Neural cell (in vitro differentiated cells): ENCODE measurements at regions not wholly inside any gene's neighbourhood (a gene's known extent, or its start where the extent isn't known, plus 50 kb on each side); places are given as distances from the start of the nearest gene placed in this dataset.
"Not testable (repeated sequence)": the region's sequence is repeated elsewhere in the genome, so short reads cannot be mapped to it uniquely, and the experiment has no call there.

ENCODE experiments used
- H2AFZ ChIP-seq: fragments of 200-600, 300-800 bp; sonication (generic), shearing (Covaris generic); 2 replicates; pipeline ENCODE4 v1.6.0; 2014; ENCODE audit warnings: low read depth, mild to moderate bottlenecking, antibody characterized with exemption, low read length, moderate library complexity
- H3F3A ChIP-seq: fragments of 200-600 bp; shearing (Covaris generic); 2 replicates; pipeline ENCODE4 v1.6.1; 2016; ENCODE audit warnings: mild to moderate bottlenecking, moderate library complexity, mixed read lengths, antibody characterized with exemption, low read length; ENCODE audit not compliant: insufficient read depth, poor library complexity, severe bottlenecking
- H3K27ac ChIP-seq: fragments of 200-600, 300-800 bp; sonication (generic), shearing (Covaris generic); 2 replicates; pipeline ENCODE4 v1.5.1; 2014; ENCODE audit warnings: mild to moderate bottlenecking, low read length, moderate library complexity
- H3K27me3 ChIP-seq: fragments of 300-800, 200-600 bp; sonication (generic), shearing (Covaris generic); 2 replicates; pipeline ENCODE4 v1.6.0; 2014; ENCODE audit warnings: mild to moderate bottlenecking, low read depth, low read length, moderate library complexity; ENCODE audit not compliant: insufficient read depth
- H3K36me3 ChIP-seq: fragments of 300-800, 200-600 bp; sonication (generic), shearing (Covaris generic); 2 replicates; pipeline ENCODE4 v1.5.1; 2014; ENCODE audit warnings: mild to moderate bottlenecking, antibody characterized with exemption, low read length, moderate library complexity; ENCODE audit not compliant: insufficient read depth
- H3K4me2 ChIP-seq: fragments of 300-800, 200-600 bp; sonication (generic), shearing (Covaris generic); 2 replicates; pipeline ENCODE4 v1.6.0; 2014; ENCODE audit warnings: mild to moderate bottlenecking, low read length
- H3K4me3 ChIP-seq: fragments of 300-800, 200-600 bp; sonication (generic), shearing (Covaris generic); 2 replicates; pipeline ENCODE4 v1.5.1; 2014; ENCODE audit warnings: mild to moderate bottlenecking, low read length, moderate library complexity
- H3K79me2 ChIP-seq: fragments of 200-600 bp; shearing (Covaris generic); replicated peaks from 2 replicates; pipeline ENCODE4 v1.6.0; 2014; ENCODE audit warnings: mild to moderate bottlenecking, low read length, moderate library complexity; ENCODE audit not compliant: insufficient read depth
- H3K9ac ChIP-seq: fragments of 300-800, 200-600 bp; sonication (generic), shearing (Covaris generic); 2 replicates; pipeline ENCODE4 v1.6.1; 2016; ENCODE audit warnings: mild to moderate bottlenecking, low read length, mixed read lengths
- H3K9me2 ChIP-seq: fragments of 200-600 bp; shearing (Covaris generic); 2 replicates; pipeline ENCODE4 v1.6.1; 2016; ENCODE audit warnings: mild to moderate bottlenecking, low read length, mixed read lengths; ENCODE audit not compliant: insufficient read depth
- H3K9me3 ChIP-seq: fragments of 200-600, 300-800 bp; sonication (generic), shearing (Covaris generic); 2 replicates; pipeline ENCODE4 v1.6.1; 2016; ENCODE audit warnings: mild to moderate bottlenecking, mixed run types, low read length, moderate library complexity, mixed read lengths
- H4K20me1 ChIP-seq: fragments of 200-600 bp; shearing (Covaris generic); 2 replicates; pipeline ENCODE4 v1.6.1; 2016; ENCODE audit warnings: mild to moderate bottlenecking, mixed run types; ENCODE audit not compliant: insufficient read depth
- EP300 ChIP-seq: fragments of 450-650 bp; conservative IDR thresholded peaks from 2 replicates; pipeline ENCODE4 v1.6.1; 2014; ENCODE audit warnings: antibody characterized with exemption, mild to moderate bottlenecking, moderate library complexity; ENCODE audit not compliant: poor library complexity, severe bottlenecking
- EZH2 ChIP-seq: fragments of 200-600, 300-800 bp; shearing (Covaris generic), sonication (generic); IDR thresholded peaks from 2 replicates; pipeline ENCODE4 v1.6.1; 2014; ENCODE audit warnings: antibody characterized with exemption, low read length, borderline replicate concordance, mild to moderate bottlenecking; ENCODE audit not compliant: insufficient read depth, poor library complexity, severe bottlenecking
- MXI1 ChIP-seq: fragments of 450-650 bp; conservative IDR thresholded peaks from 2 replicates; pipeline ENCODE4 v1.6.1; 2014; ENCODE audit warnings: antibody characterized with exemption, mild to moderate bottlenecking; ENCODE audit not compliant: poor library complexity, severe bottlenecking
- POLR2AphosphoS5 ChIP-seq: IDR thresholded peaks from 2 replicates; pipeline ENCODE4 v1.6.1; 2012
- RAD21 ChIP-seq: fragments of 450-650 bp; conservative IDR thresholded peaks from 2 replicates; pipeline ENCODE4 v1.6.1; 2014; ENCODE audit warnings: antibody characterized with exemption, mild to moderate bottlenecking, moderate library complexity
- SMC3 ChIP-seq: fragments of 450-650 bp; conservative IDR thresholded peaks from 2 replicates; pipeline ENCODE4 v1.6.1; 2014; ENCODE audit warnings: antibody characterized with exemption, mild to moderate bottlenecking, moderate library complexity; ENCODE audit not compliant: poor library complexity
- TAF1 ChIP-seq: IDR thresholded peaks from 2 replicates; pipeline ENCODE4 v1.6.1; 2012; ENCODE audit warnings: low read depth
- TF ChIP-seq, protein P1 (sequence below): IDR thresholded peaks from 2 replicates; pipeline ENCODE4 v1.6.1; 2012; ENCODE audit warnings: borderline replicate concordance
- TF ChIP-seq, protein P2 (sequence below): fragments of 450-650 bp; IDR thresholded peaks from 2 replicates; pipeline ENCODE4 v1.5.1; 2014; ENCODE audit warnings: antibody characterized with exemption, mild to moderate bottlenecking, moderate library complexity; ENCODE audit not compliant: poor library complexity, severe bottlenecking

DNA sequence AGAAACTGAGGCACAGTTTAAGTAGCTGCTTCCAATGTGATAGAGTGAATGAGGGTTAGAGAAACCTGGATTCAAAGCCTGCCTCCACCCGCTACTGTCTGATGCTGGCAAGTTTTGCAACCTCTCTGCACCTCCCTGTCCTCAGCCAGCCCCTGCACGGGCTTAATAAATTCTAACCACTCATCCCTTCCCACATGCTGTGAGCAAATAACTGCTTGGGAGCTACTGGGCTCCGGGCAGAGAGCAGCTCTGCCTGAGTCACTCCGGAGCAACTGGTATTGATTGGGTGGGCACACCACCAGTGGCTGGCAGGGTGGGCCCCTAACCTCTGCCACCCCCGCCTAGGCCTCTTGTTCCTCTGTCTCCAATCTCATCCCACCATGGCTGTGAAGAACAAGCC, 104.3 kb upstream of the SYT13 start:
- no peak overlapping the region for H2AFZ ChIP-seq
- H3K9me2 ChIP-seq, result no peaks in the 10 kb centered on the region
- no peak overlapping the region for H3K9ac ChIP-seq
- no peak overlapping the region for H3K4me2 ChIP-seq
- H3F3A ChIP-seq, result no peaks in the 10 kb centered on the region
- no peaks in the 10 kb centered on the region for H3K79me2 ChIP-seq
- TF ChIP-seq, protein P1, sequence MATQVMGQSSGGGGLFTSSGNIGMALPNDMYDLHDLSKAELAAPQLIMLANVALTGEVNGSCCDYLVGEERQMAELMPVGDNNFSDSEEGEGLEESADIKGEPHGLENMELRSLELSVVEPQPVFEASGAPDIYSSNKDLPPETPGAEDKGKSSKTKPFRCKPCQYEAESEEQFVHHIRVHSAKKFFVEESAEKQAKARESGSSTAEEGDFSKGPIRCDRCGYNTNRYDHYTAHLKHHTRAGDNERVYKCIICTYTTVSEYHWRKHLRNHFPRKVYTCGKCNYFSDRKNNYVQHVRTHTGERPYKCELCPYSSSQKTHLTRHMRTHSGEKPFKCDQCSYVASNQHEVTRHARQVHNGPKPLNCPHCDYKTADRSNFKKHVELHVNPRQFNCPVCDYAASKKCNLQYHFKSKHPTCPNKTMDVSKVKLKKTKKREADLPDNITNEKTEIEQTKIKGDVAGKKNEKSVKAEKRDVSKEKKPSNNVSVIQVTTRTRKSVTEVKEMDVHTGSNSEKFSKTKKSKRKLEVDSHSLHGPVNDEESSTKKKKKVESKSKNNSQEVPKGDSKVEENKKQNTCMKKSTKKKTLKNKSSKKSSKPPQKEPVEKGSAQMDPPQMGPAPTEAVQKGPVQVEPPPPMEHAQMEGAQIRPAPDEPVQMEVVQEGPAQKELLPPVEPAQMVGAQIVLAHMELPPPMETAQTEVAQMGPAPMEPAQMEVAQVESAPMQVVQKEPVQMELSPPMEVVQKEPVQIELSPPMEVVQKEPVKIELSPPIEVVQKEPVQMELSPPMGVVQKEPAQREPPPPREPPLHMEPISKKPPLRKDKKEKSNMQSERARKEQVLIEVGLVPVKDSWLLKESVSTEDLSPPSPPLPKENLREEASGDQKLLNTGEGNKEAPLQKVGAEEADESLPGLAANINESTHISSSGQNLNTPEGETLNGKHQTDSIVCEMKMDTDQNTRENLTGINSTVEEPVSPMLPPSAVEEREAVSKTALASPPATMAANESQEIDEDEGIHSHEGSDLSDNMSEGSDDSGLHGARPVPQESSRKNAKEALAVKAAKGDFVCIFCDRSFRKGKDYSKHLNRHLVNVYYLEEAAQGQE, result no peak
- no peak for TF ChIP-seq POLR2AphosphoS5
- no peak for TF ChIP-seq EZH2
- TF ChIP-seq, protein P2, sequence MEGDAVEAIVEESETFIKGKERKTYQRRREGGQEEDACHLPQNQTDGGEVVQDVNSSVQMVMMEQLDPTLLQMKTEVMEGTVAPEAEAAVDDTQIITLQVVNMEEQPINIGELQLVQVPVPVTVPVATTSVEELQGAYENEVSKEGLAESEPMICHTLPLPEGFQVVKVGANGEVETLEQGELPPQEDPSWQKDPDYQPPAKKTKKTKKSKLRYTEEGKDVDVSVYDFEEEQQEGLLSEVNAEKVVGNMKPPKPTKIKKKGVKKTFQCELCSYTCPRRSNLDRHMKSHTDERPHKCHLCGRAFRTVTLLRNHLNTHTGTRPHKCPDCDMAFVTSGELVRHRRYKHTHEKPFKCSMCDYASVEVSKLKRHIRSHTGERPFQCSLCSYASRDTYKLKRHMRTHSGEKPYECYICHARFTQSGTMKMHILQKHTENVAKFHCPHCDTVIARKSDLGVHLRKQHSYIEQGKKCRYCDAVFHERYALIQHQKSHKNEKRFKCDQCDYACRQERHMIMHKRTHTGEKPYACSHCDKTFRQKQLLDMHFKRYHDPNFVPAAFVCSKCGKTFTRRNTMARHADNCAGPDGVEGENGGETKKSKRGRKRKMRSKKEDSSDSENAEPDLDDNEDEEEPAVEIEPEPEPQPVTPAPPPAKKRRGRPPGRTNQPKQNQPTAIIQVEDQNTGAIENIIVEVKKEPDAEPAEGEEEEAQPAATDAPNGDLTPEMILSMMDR, result no peak
- no peak for TF ChIP-seq RAD21
- no peak for TF ChIP-seq MXI1
- no peak for TF ChIP-seq SMC3
- no peak for TF ChIP-seq TAF1
- TF ChIP-seq EP300, result no peak
- H3K9me3 ChIP-seq, result no peaks in the 10 kb centered on the region
- H3K36me3 ChIP-seq, result no peaks in the 10 kb centered on the region
- H4K20me1 ChIP-seq, result no peaks in the 10 kb centered on the region
- no peaks in the 10 kb centered on the region for H3K27me3 ChIP-seq
- no peak overlapping the region for H3K4me3 ChIP-seq
- H3K27ac ChIP-seq, result no peak overlapping the region

- H3K79me2 ChIP-seq, result no peaks in the 10 kb centered on the region
- H3K4me2 ChIP-seq, result no peak overlapping the region
- no peak overlapping the region for H2AFZ ChIP-seq
- H3K27ac ChIP-seq, result no peak overlapping the region
- no peak for TF ChIP-seq EZH2
- no peak for TF ChIP-seq TAF1
- no peak for TF ChIP-seq MXI1
- no peak for TF ChIP-seq RAD21
- TF ChIP-seq, protein P2, result no peak
- TF ChIP-seq, protein P1, result no peak
- TF ChIP-seq POLR2AphosphoS5, result no peak
- no peak for TF ChIP-seq SMC3
- TF ChIP-seq EP300, result no peak
- H3K27me3 ChIP-seq, result no peaks in the 10 kb centered on the region
- H3K36me3 ChIP-seq, result no peaks in the 10 kb centered on the region
- H3K9ac ChIP-seq, result no peak overlapping the region
- H4K20me1 ChIP-seq, result no peaks in the 10 kb centered on the region
- no peaks in the 10 kb centered on the region for H3K9me3 ChIP-seq
- H3K9me2 ChIP-seq, result no peaks in the 10 kb centered on the region
- H3F3A ChIP-seq, result no peaks in the 10 kb centered on the region
- H3K4me3 ChIP-seq, result no peak overlapping the region
These were observed 102.3 kb upstream of the SYT13 start for GRCh38 chr11:45388472-45388871.

- H3K9ac ChIP-seq, H3K9me3 ChIP-seq, H3K4me2 ChIP-seq, H3K27me3 ChIP-seq, H3K27ac ChIP-seq, H3K4me3 ChIP-seq, H3K9me2 ChIP-seq, H3K79me2 ChIP-seq, H3F3A ChIP-seq, H2AFZ ChIP-seq, H3K36me3 ChIP-seq, H4K20me1 ChIP-seq: not testable (repeated sequence)
These were observed 101.7 kb upstream of the SYT13 start for GRCh38 chr11:45387885-45388284.
